ENCODE measurements at regions not wholly inside any gene's neighbourhood (a gene's known extent, or its start where the extent isn't known, plus 50 kb on each side); places are given as distances from the start of the nearest gene placed in this dataset.
A peak's percentile ranks its signal among the peaks of the same experiment; 100 is the strongest.

GRCh38 chrX:103889216-103889615 lies 57.2 kb upstream of the RAB9B start:
- Histone ChIP-seq H3K27ac (ENCODE audit: insufficient read depth, low read length) (no peak overlapping the region), H3K4me1 (ENCODE audit: control insufficient read depth, extremely low read depth, insufficient read depth, low read length) (no peaks in the 10 kb centered on the region), H3K4me2 (ENCODE audit: extremely low read depth, insufficient read depth, low read length) (no peak overlapping the region), H4K20me1 (ENCODE audit: control insufficient read depth, extremely low read depth, insufficient read depth, low read length) (no peaks in the 10 kb centered on the region), H3K9ac (ENCODE audit: insufficient read depth, low read length) (no peak overlapping the region), H3K79me2 (ENCODE audit: control insufficient read depth, insufficient read depth, low read length) (no peaks in the 10 kb centered on the region), H3K27me3 (ENCODE audit: control insufficient read depth, insufficient read depth, low read length) (no peaks in the 10 kb centered on the region), H2AFZ (ENCODE audit: low read length) (no peak overlapping the region), H3K9me3 (ENCODE audit: control insufficient read depth, insufficient read depth, low read depth, low read length) (no peaks in the 10 kb centered on the region), H3K4me3 (replicated peaks in 1 of 4; ENCODE audit: control extremely low read depth in 1 of 4, insufficient read depth in 1 of 4, low read depth in 3 of 4, low read length in 4 of 4) (no peak overlapping the region), H3K36me3 (ENCODE audit: control insufficient read depth, insufficient read depth, low read length) (no peaks in the 10 kb centered on the region)
- no peak for TF ChIP-seq CTCF (conservative IDR thresholded peaks at IDR 0.05 in 1 of 2, IDR thresholded peaks at IDR 0.05 in 1 of 2; ENCODE audit: low read depth in 1 of 2, low read length in 2 of 2)
- TF ChIP-seq EZH2 (IDR thresholded peaks at IDR 0.05; ENCODE audit: low read length, missing control alignments) = no peak
- DNase-seq (ENCODE audit: low read depth in 2 of 2) = peak in 1 of 2 donors; percentile 59

GRCh38 chrX:103886624-103887023 lies 54.6 kb upstream of the RAB9B start:
- Histone ChIP-seq H4K20me1 (ENCODE audit: control insufficient read depth, extremely low read depth, insufficient read depth, low read length) (no peaks in the 10 kb centered on the region), H3K9me3 (ENCODE audit: control insufficient read depth, insufficient read depth, low read depth, low read length) (no peaks in the 10 kb centered on the region), H3K79me2 (ENCODE audit: control insufficient read depth, insufficient read depth, low read length) (no peaks in the 10 kb centered on the region), H3K4me3 (replicated peaks in 1 of 4; ENCODE audit: control extremely low read depth in 1 of 4, insufficient read depth in 1 of 4, low read depth in 3 of 4, low read length in 4 of 4) (no peak overlapping the region), H3K4me2 (ENCODE audit: extremely low read depth, insufficient read depth, low read length) (no peak overlapping the region), H3K9ac (ENCODE audit: insufficient read depth, low read length) (no peak overlapping the region), H3K4me1 (ENCODE audit: control insufficient read depth, extremely low read depth, insufficient read depth, low read length) (no peaks in the 10 kb centered on the region), H2AFZ (ENCODE audit: low read length) (no peak overlapping the region), H3K36me3 (ENCODE audit: control insufficient read depth, insufficient read depth, low read length) (no peaks in the 10 kb centered on the region), H3K27ac (ENCODE audit: insufficient read depth, low read length) (no peak overlapping the region), H3K27me3 (ENCODE audit: control insufficient read depth, insufficient read depth, low read length) (no peaks in the 10 kb centered on the region)
- no peak for DNase-seq (ENCODE audit: low read depth in 2 of 2)
- TF ChIP-seq CTCF (conservative IDR thresholded peaks at IDR 0.05 in 1 of 2, IDR thresholded peaks at IDR 0.05 in 1 of 2; ENCODE audit: low read depth in 1 of 2, low read length in 2 of 2) = no peak
- no peak for TF ChIP-seq EZH2 (IDR thresholded peaks at IDR 0.05; ENCODE audit: low read length, missing control alignments)

- H3K9ac ChIP-seq (ENCODE audit: insufficient read depth, low read length) = no peak overlapping the region
- no peak overlapping the region for H2AFZ ChIP-seq (ENCODE audit: low read length)
- DNase-seq (ENCODE audit: low read depth in 2 of 2) = no peak
- H3K27me3 ChIP-seq (ENCODE audit: control insufficient read depth, insufficient read depth, low read length) = no peaks in the 10 kb centered on the region
- no peak overlapping the region for H3K4me2 ChIP-seq (ENCODE audit: extremely low read depth, insufficient read depth, low read length)
- no peaks in the 10 kb centered on the region for H4K20me1 ChIP-seq (ENCODE audit: control insufficient read depth, extremely low read depth, insufficient read depth, low read length)
- no peaks in the 10 kb centered on the region for H3K79me2 ChIP-seq (ENCODE audit: control insufficient read depth, insufficient read depth, low read length)
- no peak for TF ChIP-seq EZH2 (IDR thresholded peaks at IDR 0.05; ENCODE audit: low read length, missing control alignments)
- no peak for TF ChIP-seq CTCF (conservative IDR thresholded peaks at IDR 0.05 in 1 of 2, IDR thresholded peaks at IDR 0.05 in 1 of 2; ENCODE audit: low read depth in 1 of 2, low read length in 2 of 2)
- H3K4me3 ChIP-seq (replicated peaks in 1 of 4; ENCODE audit: control extremely low read depth in 1 of 4, insufficient read depth in 1 of 4, low read depth in 3 of 4, low read length in 4 of 4) = no peak overlapping the region
- no peaks in the 10 kb centered on the region for H3K4me1 ChIP-seq (ENCODE audit: control insufficient read depth, extremely low read depth, insufficient read depth, low read length)
- H3K27ac ChIP-seq (ENCODE audit: insufficient read depth, low read length) = no peak overlapping the region
- no peaks in the 10 kb centered on the region for H3K36me3 ChIP-seq (ENCODE audit: control insufficient read depth, insufficient read depth, low read length)
- no peaks in the 10 kb centered on the region for H3K9me3 ChIP-seq (ENCODE audit: control insufficient read depth, insufficient read depth, low read depth, low read length)
These were observed 51.5 kb upstream of the RAB9B start for GRCh38 chrX:103883533-103883932.
